Progenitor cell of endocrine pancreas (in vitro differentiated cells): ENCODE measurements at regions not wholly inside any gene's neighbourhood (a gene's known extent, or its start where the extent isn't known, plus 50 kb on each side); places are given as distances from the start of the nearest gene placed in this dataset.

Experiments used
- DNase-seq: peaks from one replicate; pipeline ENCODE4 v3.0.0; 2021; ENCODE audit warnings: low spot score; ENCODE audit not compliant: unreplicated experiment
- H3K27ac Mint-ChIP-seq: 2 replicates; pipeline ENCODE4 v1.8.0; 2021; ENCODE audit warnings: mild to moderate bottlenecking, moderate library complexity, mixed read lengths
- H3K27me3 Mint-ChIP-seq: 2 replicates; pipeline ENCODE4 v1.8.0; 2021; ENCODE audit warnings: mixed read lengths
- H3K36me3 Mint-ChIP-seq: 2 replicates; pipeline ENCODE4 v1.8.0; 2022; ENCODE audit warnings: mixed read lengths; ENCODE audit not compliant: insufficient read depth
- H3K4me1 Mint-ChIP-seq: 2 replicates; pipeline ENCODE4 v1.8.0; 2021; ENCODE audit warnings: low read depth, mixed read lengths
- H3K4me3 Mint-ChIP-seq: 2 replicates; pipeline ENCODE4 v1.8.0; 2021; ENCODE audit warnings: low read depth, mild to moderate bottlenecking, moderate library complexity, mixed read lengths
- H3K9me3 Mint-ChIP-seq: 2 replicates; pipeline ENCODE4 v1.8.0; 2021; ENCODE audit warnings: low read depth, mixed read lengths
- CTCF ChIP-seq: fragments of 200-600 bp; sonication (generic); IDR thresholded peaks from one replicate; pipeline ENCODE4 v1.5.0; 2021; ENCODE audit warnings: antibody characterized with exemption, mild to moderate bottlenecking; ENCODE audit not compliant: unreplicated experiment

- H3K27ac Mint-ChIP-seq: no peak overlapping the region
- H3K4me1 Mint-ChIP-seq: peaks cover 15% of the 10 kb centered on the region
- H3K9me3 Mint-ChIP-seq: no peaks in the 10 kb centered on the region
- H3K36me3 Mint-ChIP-seq: no peaks in the 10 kb centered on the region
- TF ChIP-seq CTCF: no peak
- H3K4me3 Mint-ChIP-seq: no peak overlapping the region
- DNase-seq: no peak
- H3K27me3 Mint-ChIP-seq: no peaks in the 10 kb centered on the region
Observed at GRCh38 chr7:89772276-89772675, 382.0 kb upstream of the STEAP1 start.

- H3K27ac Mint-ChIP-seq: no peak overlapping the region
Observed at GRCh38 chr7:89773611-89774010, 380.7 kb upstream of the STEAP1 start.

GRCh38 chr7:89775459-89775858, 378.8 kb upstream of the STEAP1 start:
- no peak for TF ChIP-seq CTCF
- H3K36me3 Mint-ChIP-seq: no peaks in the 10 kb centered on the region
- no peak overlapping the region for H3K4me3 Mint-ChIP-seq
- peaks cover 15% of the 10 kb centered on the region for H3K4me1 Mint-ChIP-seq
- H3K9me3 Mint-ChIP-seq: peaks cover 3% of the 10 kb centered on the region
- H3K27ac Mint-ChIP-seq: no peak overlapping the region
- DNase-seq: no peak
- H3K27me3 Mint-ChIP-seq: no peaks in the 10 kb centered on the region

More at GRCh38 chr7:89773611-89774010, 380.7 kb upstream of the STEAP1 start:
- Mint-ChIP-seq H3K27me3 (no peaks in the 10 kb centered on the region), H3K4me3 (no peak overlapping the region), H3K4me1 (peaks cover 15% of the 10 kb centered on the region), H3K36me3 (no peaks in the 10 kb centered on the region), H3K9me3 (peaks cover 3% of the 10 kb centered on the region)
- TF ChIP-seq CTCF: no peak
- no peak for DNase-seq

- no peak overlapping the region for H3K4me3 Mint-ChIP-seq
- no peak for TF ChIP-seq CTCF
- H3K36me3 Mint-ChIP-seq: no peaks in the 10 kb centered on the region
- H3K9me3 Mint-ChIP-seq: peaks cover 3% of the 10 kb centered on the region
- H3K27me3 Mint-ChIP-seq: no peaks in the 10 kb centered on the region
- peaks cover 6% of the 10 kb centered on the region for H3K4me1 Mint-ChIP-seq
- H3K27ac Mint-ChIP-seq: no peak overlapping the region
- DNase-seq: no peak
Observed at GRCh38 chr7:89776980-89777379, 377.3 kb upstream of the STEAP1 start.

GRCh38 chr7:89777499-89777898, 376.8 kb upstream of the STEAP1 start:
- H3K27me3 Mint-ChIP-seq: no peaks in the 10 kb centered on the region
- peaks cover 3% of the 10 kb centered on the region for H3K9me3 Mint-ChIP-seq
- H3K4me3 Mint-ChIP-seq: no peak overlapping the region
- H3K36me3 Mint-ChIP-seq: no peaks in the 10 kb centered on the region
- no peak for TF ChIP-seq CTCF
- DNase-seq: no peak
- peaks cover 4% of the 10 kb centered on the region for H3K4me1 Mint-ChIP-seq
- no peak overlapping the region for H3K27ac Mint-ChIP-seq
